Nephron (organoid): ENCODE measurements at regions not wholly inside any gene's neighbourhood (a gene's known extent, or its start where the extent isn't known, plus 50 kb on each side); places are given as distances from the start of the nearest gene placed in this dataset.

ENCODE experiments used
- H3K27ac Mint-ChIP-seq, 3 experiments: 2 replicates each; pipeline ENCODE4 v1.8.0; 2020; ENCODE audit warnings: mixed read lengths in 3 of 3, mild to moderate bottlenecking in 2 of 3, moderate library complexity in 1 of 3
- H3K27me3 Mint-ChIP-seq: 2 replicates; pipeline ENCODE4 v1.8.0; 2021; ENCODE audit warnings: low read depth, mild to moderate bottlenecking, moderate library complexity, mixed read lengths
- H3K36me3 Mint-ChIP-seq: 2 replicates; pipeline ENCODE4 v1.8.0; 2020; ENCODE audit warnings: low read depth, mixed read lengths
- H3K4me1 Mint-ChIP-seq: 2 replicates; pipeline ENCODE4 v1.8.0; 2020; ENCODE audit warnings: mixed read lengths
- H3K4me3 Mint-ChIP-seq, 3 experiments: 2 replicates each; pipeline ENCODE4 v1.8.0; 2020; ENCODE audit warnings: mild to moderate bottlenecking in 3 of 3, mixed read lengths in 3 of 3, moderate library complexity in 2 of 3
- H3K9me3 Mint-ChIP-seq: 2 replicates; pipeline ENCODE4 v1.8.0; 2020; ENCODE audit warnings: mixed read lengths
- TF ChIP-seq, protein P1 (sequence below), 3 experiments: fragments of 200-600 bp; sonication (generic); IDR thresholded peaks; one replicate each; pipeline ENCODE4 v1.5.0; 2021; ENCODE audit warnings: antibody characterized with exemption in 3 of 3; ENCODE audit not compliant: unreplicated experiment in 3 of 3

DNA sequence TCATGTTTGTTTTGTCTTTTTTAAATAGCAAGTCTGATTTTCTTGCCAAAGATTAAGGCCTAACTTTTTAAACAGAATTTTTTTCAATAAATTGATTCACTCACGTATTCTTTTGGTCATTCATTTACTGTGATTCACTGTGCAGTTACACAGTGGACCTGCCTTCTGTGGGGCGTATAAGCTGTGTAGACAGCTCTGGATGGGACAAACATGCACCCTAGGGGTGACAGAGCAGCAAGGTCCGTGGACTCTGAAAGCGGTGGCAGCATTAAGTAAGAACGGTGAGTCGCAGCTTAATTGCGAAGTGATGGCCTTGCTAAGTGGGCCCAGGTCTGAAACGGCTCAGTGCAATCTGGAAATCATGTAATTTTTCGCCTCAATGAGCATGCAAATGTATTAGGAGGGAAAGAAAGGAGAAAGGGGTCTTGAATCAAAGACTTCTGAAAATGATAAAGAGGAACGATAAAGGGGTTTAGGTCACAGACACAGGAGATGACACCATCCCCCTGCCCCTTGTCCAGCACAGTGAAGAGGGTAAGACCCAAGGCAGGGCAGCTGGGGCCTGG lies 113.1 kb downstream of the SPATA19 start:
- Mint-ChIP-seq H3K9me3 (no peaks in the 10 kb centered on the region), H3K27me3 (peaks cover 31% of the 10 kb centered on the region), H3K27ac (no peak overlapping the region), H3K4me1 (no peaks in the 10 kb centered on the region), H3K36me3 (no peaks in the 10 kb centered on the region), H3K4me3 (no peak overlapping the region)
- TF ChIP-seq, protein P1, sequence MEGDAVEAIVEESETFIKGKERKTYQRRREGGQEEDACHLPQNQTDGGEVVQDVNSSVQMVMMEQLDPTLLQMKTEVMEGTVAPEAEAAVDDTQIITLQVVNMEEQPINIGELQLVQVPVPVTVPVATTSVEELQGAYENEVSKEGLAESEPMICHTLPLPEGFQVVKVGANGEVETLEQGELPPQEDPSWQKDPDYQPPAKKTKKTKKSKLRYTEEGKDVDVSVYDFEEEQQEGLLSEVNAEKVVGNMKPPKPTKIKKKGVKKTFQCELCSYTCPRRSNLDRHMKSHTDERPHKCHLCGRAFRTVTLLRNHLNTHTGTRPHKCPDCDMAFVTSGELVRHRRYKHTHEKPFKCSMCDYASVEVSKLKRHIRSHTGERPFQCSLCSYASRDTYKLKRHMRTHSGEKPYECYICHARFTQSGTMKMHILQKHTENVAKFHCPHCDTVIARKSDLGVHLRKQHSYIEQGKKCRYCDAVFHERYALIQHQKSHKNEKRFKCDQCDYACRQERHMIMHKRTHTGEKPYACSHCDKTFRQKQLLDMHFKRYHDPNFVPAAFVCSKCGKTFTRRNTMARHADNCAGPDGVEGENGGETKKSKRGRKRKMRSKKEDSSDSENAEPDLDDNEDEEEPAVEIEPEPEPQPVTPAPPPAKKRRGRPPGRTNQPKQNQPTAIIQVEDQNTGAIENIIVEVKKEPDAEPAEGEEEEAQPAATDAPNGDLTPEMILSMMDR (IDR thresholded peaks at IDR 0.05; ENCODE audit: unreplicated experiment in 3 of 3) = no peak

DNA sequence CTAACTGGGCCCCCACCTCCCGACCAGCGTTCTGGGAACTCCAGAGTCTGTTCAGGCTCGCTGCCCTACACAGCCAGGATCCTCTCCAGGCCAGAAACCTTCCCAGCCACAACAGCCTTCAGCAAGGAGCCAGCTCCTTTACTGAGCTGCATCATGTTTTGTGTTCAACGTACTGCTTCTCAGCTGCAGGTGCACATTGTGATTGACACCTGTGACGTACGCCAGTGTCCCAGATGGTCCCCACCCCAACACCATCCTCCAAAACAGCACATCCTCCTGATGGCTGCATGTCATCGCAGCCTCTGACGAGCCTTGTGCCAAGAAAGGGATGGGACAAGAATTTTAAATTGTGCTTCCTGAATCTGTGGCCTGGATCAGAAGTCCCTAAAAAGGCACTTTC lies 117.5 kb downstream of the SPATA19 start:
- Mint-ChIP-seq H3K4me1 (no peaks in the 10 kb centered on the region), H3K27me3 (peaks cover 30% of the 10 kb centered on the region), H3K4me3 (no peak overlapping the region), H3K9me3 (no peaks in the 10 kb centered on the region), H3K36me3 (no peaks in the 10 kb centered on the region), H3K27ac (no peak overlapping the region)
- TF ChIP-seq, protein P1 (IDR thresholded peaks at IDR 0.05; ENCODE audit: unreplicated experiment in 3 of 3) = no peak

- no peaks in the 10 kb centered on the region for H3K4me1 Mint-ChIP-seq
- peaks cover 23% of the 10 kb centered on the region for H3K27me3 Mint-ChIP-seq
- H3K36me3 Mint-ChIP-seq = no peaks in the 10 kb centered on the region
- no peaks in the 10 kb centered on the region for H3K9me3 Mint-ChIP-seq
- TF ChIP-seq, protein P1 (IDR thresholded peaks at IDR 0.05; ENCODE audit: unreplicated experiment in 3 of 3) = no peak
- H3K27ac Mint-ChIP-seq = no peak overlapping the region
- H3K4me3 Mint-ChIP-seq = no peak overlapping the region
Measured at GRCh38 chr11:133726542-133726941, 118.8 kb downstream of the SPATA19 start.

GRCh38 chr11:133724116-133724515 lies 121.2 kb downstream of the SPATA19 start:
- Mint-ChIP-seq H3K9me3 (no peaks in the 10 kb centered on the region), H3K36me3 (no peaks in the 10 kb centered on the region), H3K4me1 (no peaks in the 10 kb centered on the region), H3K27ac (no peak overlapping the region), H3K27me3 (peaks cover 24% of the 10 kb centered on the region), H3K4me3 (no peak overlapping the region)
- TF ChIP-seq, protein P1 (IDR thresholded peaks at IDR 0.05; ENCODE audit: unreplicated experiment in 3 of 3) = no peak

DNA sequence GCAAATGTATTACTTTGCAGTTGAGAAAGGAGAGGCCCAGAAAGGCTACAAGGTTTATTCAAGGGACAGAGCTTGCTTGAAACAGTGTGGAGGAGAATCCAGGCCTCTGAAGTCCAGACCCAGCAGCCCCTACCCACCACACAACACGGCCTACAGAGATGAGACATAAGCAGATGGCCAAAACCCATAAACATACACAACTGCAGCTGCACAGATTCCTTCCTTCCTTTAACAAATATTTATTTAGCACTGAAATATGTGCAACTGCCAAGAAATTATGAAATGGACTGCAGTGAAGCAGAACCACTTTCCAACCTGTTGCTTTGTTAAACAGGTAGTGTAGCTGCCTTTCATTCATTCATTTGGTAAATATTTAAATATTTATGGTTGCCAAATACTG lies 122.3 kb downstream of the SPATA19 start:
- Mint-ChIP-seq H3K4me3 (no peak overlapping the region), H3K4me1 (peaks cover 4% of the 10 kb centered on the region), H3K27me3 (peaks cover 31% of the 10 kb centered on the region), H3K9me3 (no peaks in the 10 kb centered on the region), H3K36me3 (no peaks in the 10 kb centered on the region), H3K27ac (no peak overlapping the region)
- TF ChIP-seq, protein P1 (IDR thresholded peaks at IDR 0.05; ENCODE audit: unreplicated experiment in 3 of 3) = no peak

DNA sequence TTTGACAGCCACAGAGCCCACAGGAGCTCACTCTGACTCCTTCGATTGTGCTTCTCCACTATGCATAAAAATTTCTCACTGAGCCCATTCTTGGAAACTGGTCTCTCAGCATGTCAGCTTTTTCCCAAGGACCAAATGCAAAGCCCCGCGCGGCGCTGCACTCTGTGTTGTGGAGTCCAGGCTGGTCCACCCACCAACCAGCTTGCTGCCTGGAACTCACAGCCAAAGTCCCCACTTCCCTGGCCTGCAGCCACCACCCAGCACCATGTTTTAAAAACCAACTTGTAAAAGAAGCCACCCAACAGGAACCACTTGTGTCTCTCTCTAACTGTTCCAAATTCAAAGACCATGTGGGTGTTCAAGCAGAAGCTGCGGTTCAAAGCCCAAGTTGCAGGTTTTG lies 124.4 kb downstream of the SPATA19 start:
- Mint-ChIP-seq H3K27me3 (peaks cover 42% of the 10 kb centered on the region), H3K36me3 (no peaks in the 10 kb centered on the region), H3K4me1 (peaks cover 4% of the 10 kb centered on the region), H3K27ac (no peak overlapping the region), H3K9me3 (no peaks in the 10 kb centered on the region), H3K4me3 (no peak overlapping the region)
- TF ChIP-seq, protein P1 (IDR thresholded peaks at IDR 0.05; ENCODE audit: unreplicated experiment in 3 of 3) = no peak
